ENCODE measurements at regions not wholly inside any gene's neighbourhood (a gene's known extent, or its start where the extent isn't known, plus 50 kb on each side); places are given as distances from the start of the nearest gene placed in this dataset.

GRCh38 chr4:187357045-187357643 lies 633.5 kb upstream of the FAT1 start:
- TF ChIP-seq, protein P1, sequence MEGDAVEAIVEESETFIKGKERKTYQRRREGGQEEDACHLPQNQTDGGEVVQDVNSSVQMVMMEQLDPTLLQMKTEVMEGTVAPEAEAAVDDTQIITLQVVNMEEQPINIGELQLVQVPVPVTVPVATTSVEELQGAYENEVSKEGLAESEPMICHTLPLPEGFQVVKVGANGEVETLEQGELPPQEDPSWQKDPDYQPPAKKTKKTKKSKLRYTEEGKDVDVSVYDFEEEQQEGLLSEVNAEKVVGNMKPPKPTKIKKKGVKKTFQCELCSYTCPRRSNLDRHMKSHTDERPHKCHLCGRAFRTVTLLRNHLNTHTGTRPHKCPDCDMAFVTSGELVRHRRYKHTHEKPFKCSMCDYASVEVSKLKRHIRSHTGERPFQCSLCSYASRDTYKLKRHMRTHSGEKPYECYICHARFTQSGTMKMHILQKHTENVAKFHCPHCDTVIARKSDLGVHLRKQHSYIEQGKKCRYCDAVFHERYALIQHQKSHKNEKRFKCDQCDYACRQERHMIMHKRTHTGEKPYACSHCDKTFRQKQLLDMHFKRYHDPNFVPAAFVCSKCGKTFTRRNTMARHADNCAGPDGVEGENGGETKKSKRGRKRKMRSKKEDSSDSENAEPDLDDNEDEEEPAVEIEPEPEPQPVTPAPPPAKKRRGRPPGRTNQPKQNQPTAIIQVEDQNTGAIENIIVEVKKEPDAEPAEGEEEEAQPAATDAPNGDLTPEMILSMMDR (IDR thresholded peaks at IDR 0.05) = no peak
- WGBS, 3 donors = 94 to 97% (median 94%) methylated on average over 1 of the region's 1 CpG

DNA sequence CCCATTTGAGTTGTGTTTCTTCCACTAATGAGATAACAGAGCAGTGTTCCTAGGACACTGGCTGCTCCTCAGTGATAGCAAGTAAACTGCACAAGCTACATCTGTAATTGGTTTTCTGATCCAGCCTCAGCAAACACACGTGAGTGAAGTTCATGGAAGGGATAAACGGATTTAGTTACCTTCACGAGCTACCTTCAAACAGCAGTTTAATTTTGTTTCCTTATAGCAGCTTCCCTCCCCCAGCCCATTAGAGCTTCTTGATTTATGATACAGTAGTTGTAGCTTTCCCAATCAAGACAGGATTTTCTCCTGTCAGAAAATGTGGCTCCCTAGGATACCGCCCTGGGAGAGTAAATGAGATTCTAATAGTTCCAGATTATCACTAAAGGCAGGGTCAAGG lies 634.2 kb upstream of the FAT1 start:
- H3K27ac ChIP-seq = no peak overlapping the region
- no peak overlapping the region for H3K4me3 ChIP-seq
- TF ChIP-seq, protein P1 (IDR thresholded peaks at IDR 0.05) = no peak
- H3K9me3 ChIP-seq = no peaks in the 10 kb centered on the region
- no peak for DNase-seq
- no peak for ATAC-seq
- no peaks in the 10 kb centered on the region for H3K36me3 ChIP-seq (ENCODE audit: insufficient read depth in 1 of 2, low read depth in 1 of 2)
- H3K27me3 ChIP-seq (ENCODE audit: insufficient read depth in 3 of 3, low read length in 2 of 3) = no peaks in the 10 kb centered on the region
- intact Hi-C loops (cut with DNase I) = no loop called here
- no peaks in the 10 kb centered on the region for H3K4me1 ChIP-seq
- 58 to 65% (median 64%) methylated on average over 4 of the region's 4 CpGs for WGBS, 3 donors

More at GRCh38 chr4:187357045-187357643, 633.5 kb upstream of the FAT1 start:
- Histone ChIP-seq H3K36me3 (ENCODE audit: insufficient read depth in 1 of 2, low read depth in 1 of 2) (no peaks in the 10 kb centered on the region), H3K9me3 (no peaks in the 10 kb centered on the region), H3K4me3 (no peak overlapping the region), H3K27ac (no peak overlapping the region), H3K4me1 (no peaks in the 10 kb centered on the region), H3K27me3 (ENCODE audit: insufficient read depth in 3 of 3, low read length in 2 of 3) (no peaks in the 10 kb centered on the region)
- intact Hi-C loops (cut with DNase I) = no loop called here
- ATAC-seq (no peak), DNase-seq (no peak)

- Histone ChIP-seq H3K27me3 (ENCODE audit: insufficient read depth in 3 of 3, low read length in 2 of 3) (no peaks in the 10 kb centered on the region), H3K27ac (no peak overlapping the region), H3K9me3 (no peaks in the 10 kb centered on the region), H3K4me1 (no peaks in the 10 kb centered on the region), H3K4me3 (no peak overlapping the region), H3K36me3 (ENCODE audit: insufficient read depth in 1 of 2, low read depth in 1 of 2) (no peaks in the 10 kb centered on the region)
- DNase-seq = no peak
- ATAC-seq = no peak
- TF ChIP-seq, protein P1 (IDR thresholded peaks at IDR 0.05) = no peak
- WGBS, 3 donors = 77 to 87% (median 80%) methylated on average over 31 of the region's 31 CpGs
- intact Hi-C loops (cut with DNase I) = no loop called here
Observed at GRCh38 chr4:187362937-187363857, 632.4 kb upstream of the ZFP42 start.

DNA sequence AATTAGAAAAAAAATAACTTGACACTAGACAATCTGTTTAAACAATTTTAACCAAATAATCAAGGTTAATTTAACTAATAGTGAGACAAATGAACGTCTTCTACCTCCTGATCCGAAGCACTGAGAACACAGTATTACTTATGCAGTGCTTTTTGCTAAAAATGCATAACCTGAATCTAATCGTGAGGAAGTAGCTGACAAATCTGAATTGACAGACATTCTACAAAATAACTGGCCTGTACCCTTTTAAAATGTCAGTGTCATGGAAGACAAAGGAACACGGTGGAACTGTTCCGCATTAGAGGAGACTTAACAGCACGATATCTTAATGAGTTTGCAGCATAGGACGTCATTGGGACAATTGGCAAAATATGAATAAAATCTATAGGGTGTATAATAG lies 631.2 kb upstream of the ZFP42 start:
- no peaks in the 10 kb centered on the region for H3K27me3 ChIP-seq (ENCODE audit: insufficient read depth in 3 of 3, low read length in 2 of 3)
- H3K27ac ChIP-seq = no peak overlapping the region
- no peak overlapping the region for H3K4me3 ChIP-seq
- WGBS, 3 donors = 47 to 67% (median 52%) methylated on average over 7 of the region's 7 CpGs
- H3K4me1 ChIP-seq = no peaks in the 10 kb centered on the region
- DNase-seq (no peak), ATAC-seq (no peak)
- intact Hi-C loops (cut with DNase I) = no loop called here
- TF ChIP-seq, protein P1 (IDR thresholded peaks at IDR 0.05) = no peak
- no peaks in the 10 kb centered on the region for H3K9me3 ChIP-seq
- H3K36me3 ChIP-seq (ENCODE audit: insufficient read depth in 1 of 2, low read depth in 1 of 2) = no peaks in the 10 kb centered on the region

All from psoas muscle (tissue), 7 donors.